HG02642 (cell line): ENCODE measurements at regions not wholly inside any gene's neighbourhood (a gene's known extent, or its start where the extent isn't known, plus 50 kb on each side); places are given as distances from the start of the nearest gene placed in this dataset.
"Not testable (repeated sequence)": the region's sequence is repeated elsewhere in the genome, so short reads cannot be mapped to it uniquely, and the experiment has no call there.

Source experiments
- ATAC-seq: cut with Tn5 transposase; IDR thresholded peaks from one replicate; pipeline ENCODE4 v1.9.1; 2021; ENCODE audit warnings: mild to moderate bottlenecking; ENCODE audit not compliant: unreplicated experiment, poor library complexity

- ATAC-seq, result no peak
Observed at GRCh38 chr11:82233201-82233600, 500.5 kb downstream of the FAM181B start.

GRCh38 chr11:82229341-82229740, 504.3 kb downstream of the FAM181B start:
- ATAC-seq, result peak; percentile 58

GRCh38 chr11:82225930-82226329, 507.7 kb downstream of the FAM181B start:
- no peak for ATAC-seq

- no peak for ATAC-seq
Observed at GRCh38 chr11:82225502-82225901, 508.2 kb downstream of the FAM181B start.

- no peak for ATAC-seq
Observed at GRCh38 chr11:82216927-82217570, 516.6 kb downstream of the FAM181B start.

GRCh38 chr11:82210011-82210410, 523.7 kb downstream of the FAM181B start:
- no peak for ATAC-seq

GRCh38 chr11:82195283-82195682, 538.4 kb downstream of the FAM181B start:
- ATAC-seq, result no peak

GRCh38 chr11:82194521-82194920, 539.1 kb downstream of the FAM181B start:
- peak; percentile 59 for ATAC-seq

DNA sequence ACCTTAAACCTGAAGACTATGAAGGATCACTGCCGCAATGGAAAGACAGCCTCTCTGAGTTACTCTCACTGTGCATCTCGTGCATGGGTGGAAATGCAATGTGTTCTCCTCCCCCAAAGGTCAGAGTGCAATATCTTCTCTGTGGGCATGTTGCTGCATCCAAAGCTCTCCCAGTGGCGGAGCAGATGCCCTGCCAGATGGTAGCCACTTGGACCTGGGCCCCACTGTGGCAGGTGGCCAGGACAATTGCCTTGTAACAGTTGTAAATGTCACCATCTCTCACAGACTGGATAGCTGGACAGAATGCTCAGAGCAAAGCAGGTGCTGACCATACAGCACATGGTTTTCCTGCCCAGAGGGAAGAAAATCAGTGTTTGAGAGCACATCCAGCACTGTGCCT, 542.0 kb downstream of the FAM181B start:
- no peak for ATAC-seq

DNA sequence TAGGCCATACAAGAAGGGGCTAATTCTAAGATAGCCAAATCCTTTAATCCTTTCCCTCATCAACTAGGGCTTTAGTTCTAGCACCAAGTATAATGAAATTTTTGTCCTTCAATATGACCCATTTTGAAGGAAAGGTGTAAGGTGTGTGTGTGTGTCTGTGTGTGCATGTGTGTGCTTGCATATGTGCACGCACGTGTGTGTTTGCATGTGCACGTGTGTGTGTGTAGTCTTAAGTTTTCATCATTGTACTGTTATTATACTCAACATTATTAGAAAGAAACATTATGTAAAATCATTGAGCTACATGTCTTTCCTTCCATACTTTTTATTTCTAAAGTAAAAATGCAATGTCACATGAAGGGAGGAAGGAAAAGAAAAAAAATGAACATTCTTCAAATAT, 547.7 kb downstream of the FAM181B start:
- no peak for ATAC-seq

GRCh38 chr11:82184966-82185365, 548.7 kb downstream of the FAM181B start:
- ATAC-seq, result no peak

DNA sequence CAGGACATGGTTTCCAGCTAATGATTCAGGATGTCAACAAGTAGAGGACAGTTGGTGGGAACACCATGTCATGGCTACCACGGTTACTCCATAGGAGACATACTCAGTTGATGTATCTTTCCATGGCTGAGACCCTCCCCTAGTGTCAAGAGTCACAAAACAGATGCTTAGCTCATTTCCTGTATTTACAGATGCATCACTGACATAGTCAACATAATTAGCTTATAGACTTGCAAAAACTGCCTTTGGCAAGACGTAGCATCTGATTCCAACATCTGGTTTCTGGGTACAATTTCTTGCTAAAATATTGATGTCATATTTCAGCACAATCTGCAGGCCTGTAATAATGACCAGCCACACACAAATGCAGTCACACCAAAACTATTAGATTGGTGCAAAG, 550.3 kb downstream of the FAM181B start:
- no peak for ATAC-seq

GRCh38 chr11:82182697-82183096, 551.0 kb downstream of the FAM181B start:
- ATAC-seq, result not testable (repeated sequence)

DNA sequence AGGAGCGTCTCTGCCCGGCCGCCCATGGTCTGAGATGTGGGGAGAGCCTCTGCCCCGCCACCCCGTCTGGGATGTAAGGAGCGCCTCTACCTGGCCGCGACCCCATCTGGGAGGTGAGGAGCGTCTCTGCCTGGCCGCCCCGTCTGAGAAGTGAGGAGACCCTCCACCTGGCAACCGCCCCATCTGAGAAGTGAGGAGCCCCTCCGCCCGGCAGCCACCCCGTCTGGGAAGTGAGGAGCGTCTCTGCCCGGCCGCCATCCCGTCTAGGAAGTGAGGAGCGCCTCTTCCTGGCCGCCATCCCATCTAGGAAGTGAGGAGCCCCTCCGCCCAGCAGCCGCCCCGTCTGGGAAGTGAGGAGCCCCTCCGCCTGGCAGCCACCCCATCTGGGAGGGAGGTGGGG, 551.9 kb downstream of the FAM181B start:
- ATAC-seq, result not testable (repeated sequence)

GRCh38 chr11:82176945-82177344, 556.7 kb downstream of the FAM181B start:
- ATAC-seq, result no peak

DNA sequence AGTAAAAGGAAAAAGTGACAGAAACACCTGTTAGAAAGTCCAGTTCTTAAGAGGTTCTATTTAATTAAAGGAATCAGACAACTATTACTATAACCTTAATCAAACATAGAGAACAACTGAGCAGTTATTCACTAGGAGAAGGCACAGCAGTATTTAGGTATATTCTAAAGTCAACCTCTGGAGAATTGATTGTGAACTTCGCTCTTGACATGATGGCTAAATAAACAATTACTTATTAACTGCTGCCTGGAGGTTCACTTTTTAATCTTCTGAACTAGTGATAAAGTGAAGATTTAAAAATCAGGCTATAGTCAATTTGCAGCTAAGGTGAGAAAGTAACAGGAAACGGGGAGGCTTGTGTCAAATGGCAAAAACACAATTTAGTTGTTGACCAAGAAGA, 557.3 kb downstream of the FAM181B start:
- no peak for ATAC-seq

DNA sequence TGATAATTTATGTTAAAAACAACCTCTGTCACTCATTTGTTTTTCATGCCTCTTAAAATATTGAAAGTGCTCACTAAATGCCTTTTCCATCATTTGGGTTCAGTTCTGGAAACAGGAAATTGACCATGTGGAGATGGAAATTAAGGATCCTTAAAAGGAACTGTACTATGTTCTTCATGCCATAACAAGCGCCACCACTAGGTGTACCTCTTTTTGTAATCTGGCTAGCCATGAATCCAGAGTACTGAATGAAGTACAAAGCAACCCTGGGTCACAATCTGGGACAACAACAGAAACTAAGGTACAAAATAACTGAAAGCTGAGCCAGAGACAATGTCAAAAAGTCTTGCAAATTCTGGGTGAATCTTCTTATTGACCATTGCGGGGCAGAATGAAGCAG, 559.1 kb downstream of the FAM181B start:
- ATAC-seq, result peak; percentile 50

DNA sequence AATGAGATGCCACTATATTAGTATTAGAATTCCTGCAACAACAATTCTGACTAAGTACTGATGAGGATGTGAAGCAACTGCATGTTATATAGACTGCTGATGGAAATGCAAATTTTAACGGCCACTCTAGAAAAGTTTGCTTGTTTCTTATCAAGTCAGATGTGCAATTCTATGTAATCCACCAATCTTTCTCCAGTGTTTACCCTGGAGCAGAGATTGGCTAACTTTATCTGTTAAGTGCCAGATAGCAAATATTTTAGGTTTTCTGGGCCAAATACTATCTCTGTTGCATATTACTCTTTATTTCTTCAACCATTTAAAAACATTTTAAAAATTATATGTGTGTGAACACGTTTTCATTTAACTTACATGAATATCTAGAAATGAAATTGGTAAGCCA, 586.9 kb downstream of the FAM181B start:
- ATAC-seq, result no peak

DNA sequence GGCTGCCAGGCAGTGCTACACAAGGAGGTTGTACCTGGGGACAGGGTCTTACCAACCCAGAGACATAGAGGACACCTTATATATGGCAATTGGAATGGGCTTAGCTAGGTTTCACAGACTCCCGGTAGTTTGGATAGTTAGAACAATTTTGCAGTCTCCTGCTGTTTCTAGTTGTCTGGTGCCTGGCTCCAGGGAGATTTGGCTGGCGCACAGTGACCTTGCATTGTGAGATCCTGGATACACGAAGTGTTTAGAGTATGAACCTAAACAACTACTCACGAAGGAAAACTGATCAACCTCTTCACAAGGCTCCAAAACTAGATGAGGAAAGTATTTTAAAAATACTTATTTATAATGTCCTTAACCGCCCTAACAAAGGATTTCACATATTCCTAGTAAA, 614.7 kb downstream of the FAM181B start:
- no peak for ATAC-seq

GRCh38 chr11:82117362-82117761, 616.3 kb downstream of the FAM181B start:
- ATAC-seq, result no peak

GRCh38 chr11:82105331-82105998, 628.2 kb downstream of the FAM181B start:
- ATAC-seq, result no peak

DNA sequence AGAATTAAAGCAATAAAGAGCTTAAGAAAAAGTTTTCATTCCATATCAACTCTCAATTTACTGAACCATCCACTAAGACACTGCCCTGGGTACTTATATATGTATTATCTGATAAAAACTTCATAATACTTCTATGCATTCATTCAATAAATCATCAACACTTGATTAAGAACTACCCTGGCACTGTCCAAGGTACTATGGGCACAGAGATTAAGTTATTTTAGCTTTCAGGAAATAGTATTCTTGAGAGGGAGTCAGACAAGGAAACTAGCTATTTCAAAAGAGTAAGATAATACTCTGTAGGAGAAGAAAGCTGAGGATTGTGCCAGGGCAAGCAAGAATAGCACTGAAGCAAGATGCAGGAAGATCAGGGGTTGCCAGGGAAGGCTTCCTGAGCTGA, 640.8 kb downstream of the FAM181B start:
- no peak for ATAC-seq
